Endothelial cell (in vitro differentiated cells): ENCODE measurements at regions not wholly inside any gene's neighbourhood (a gene's known extent, or its start where the extent isn't known, plus 50 kb on each side); places are given as distances from the start of the nearest gene placed in this dataset.

ENCODE experiments used
- DNase-seq: peaks from one replicate; pipeline ENCODE4 v3.0.0; 2021; ENCODE audit warnings: low spot score
- H3K27ac Mint-ChIP-seq: one replicate; pipeline ENCODE4 v1.8.0; 2021; ENCODE audit warnings: mixed read lengths, inconsistent platforms; ENCODE audit not compliant: unreplicated experiment
- H3K27me3 Mint-ChIP-seq: one replicate; pipeline ENCODE4 v1.8.0; 2021; ENCODE audit warnings: mild to moderate bottlenecking, moderate library complexity, mixed read lengths, inconsistent platforms; ENCODE audit not compliant: unreplicated experiment
- H3K36me3 Mint-ChIP-seq: one replicate; pipeline ENCODE4 v1.8.0; 2021; ENCODE audit warnings: mild to moderate bottlenecking, low read depth, mixed read lengths, inconsistent platforms; ENCODE audit not compliant: unreplicated experiment
- H3K4me1 Mint-ChIP-seq: one replicate; pipeline ENCODE4 v1.8.0; 2021; ENCODE audit warnings: mild to moderate bottlenecking, mixed read lengths, inconsistent platforms; ENCODE audit not compliant: unreplicated experiment
- H3K4me3 Mint-ChIP-seq: one replicate; pipeline ENCODE4 v1.8.0; 2021; ENCODE audit warnings: mild to moderate bottlenecking, mixed read lengths, inconsistent platforms; ENCODE audit not compliant: unreplicated experiment
- H3K9me3 Mint-ChIP-seq: one replicate; pipeline ENCODE4 v1.8.0; 2021; ENCODE audit warnings: mixed read lengths, inconsistent platforms; ENCODE audit not compliant: unreplicated experiment
- TF ChIP-seq, protein P1 (sequence below): fragments of 200-600 bp; sonication (generic); IDR thresholded peaks from one replicate; pipeline ENCODE4 v1.5.0; 2021; ENCODE audit warnings: antibody characterized with exemption; ENCODE audit not compliant: unreplicated experiment

DNA sequence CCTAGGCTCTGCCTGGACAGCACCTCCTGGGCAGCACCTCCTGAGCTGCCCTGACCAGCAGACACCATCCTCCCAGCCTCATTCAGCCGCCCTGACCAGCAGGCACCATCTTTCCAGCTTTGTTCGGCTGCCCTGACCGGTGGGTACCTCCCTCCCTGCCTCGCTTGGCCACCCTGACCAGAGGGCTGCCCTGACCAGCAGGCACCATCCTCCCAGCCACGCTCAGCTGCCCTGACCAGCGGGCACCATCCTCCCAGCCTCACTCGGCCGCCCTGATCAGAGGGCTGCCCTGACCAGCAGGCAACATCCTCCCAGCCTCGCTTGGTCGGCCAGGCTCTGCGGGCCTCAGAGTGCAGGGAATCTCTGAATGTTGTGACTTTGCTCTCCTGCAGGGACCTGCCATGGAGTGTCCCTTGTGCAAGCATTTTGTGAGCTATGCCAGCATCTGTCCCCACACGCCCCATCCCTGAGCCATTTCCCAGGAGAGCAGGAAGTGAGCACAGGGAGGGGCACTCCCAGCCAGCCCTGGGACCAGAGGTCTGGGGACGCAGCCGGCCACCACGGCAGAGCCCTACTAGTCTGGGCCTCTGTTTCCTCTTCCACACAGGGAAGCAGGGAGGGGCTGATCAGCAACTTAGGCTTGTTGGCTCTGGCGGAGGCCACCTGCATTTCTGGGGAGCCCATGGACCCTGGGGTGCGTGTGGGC, 265.5 kb downstream of the SEC23A start:
- H3K27ac Mint-ChIP-seq = no peak overlapping the region

DNA sequence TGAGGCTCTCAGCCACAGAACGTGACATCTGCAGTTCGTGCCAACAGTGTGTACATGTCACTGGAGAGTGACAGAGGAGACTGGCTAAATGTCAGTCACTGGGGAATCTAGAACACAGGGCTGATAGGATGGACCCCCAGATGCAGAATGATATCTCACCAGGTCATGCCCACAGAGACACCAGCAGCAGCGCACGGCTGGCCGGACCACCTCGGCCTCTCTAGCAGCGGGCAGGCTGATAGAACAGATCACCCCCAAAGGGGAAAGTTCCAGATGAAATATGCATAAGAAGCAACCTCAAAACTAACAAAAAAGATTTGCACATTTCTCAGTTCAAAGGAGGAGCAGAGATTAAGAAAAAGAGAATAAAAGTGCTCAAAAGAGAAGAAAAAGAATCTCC, 266.5 kb downstream of the SEC23A start:
- Mint-ChIP-seq H3K9me3 (no peaks in the 10 kb centered on the region), H3K27me3 (peaks cover 3% of the 10 kb centered on the region), H3K36me3 (no peaks in the 10 kb centered on the region), H3K4me1 (peaks cover 13% of the 10 kb centered on the region), H3K4me3 (no peak overlapping the region), H3K27ac (no peak overlapping the region)
- no peak for DNase-seq
- TF ChIP-seq, protein P1, sequence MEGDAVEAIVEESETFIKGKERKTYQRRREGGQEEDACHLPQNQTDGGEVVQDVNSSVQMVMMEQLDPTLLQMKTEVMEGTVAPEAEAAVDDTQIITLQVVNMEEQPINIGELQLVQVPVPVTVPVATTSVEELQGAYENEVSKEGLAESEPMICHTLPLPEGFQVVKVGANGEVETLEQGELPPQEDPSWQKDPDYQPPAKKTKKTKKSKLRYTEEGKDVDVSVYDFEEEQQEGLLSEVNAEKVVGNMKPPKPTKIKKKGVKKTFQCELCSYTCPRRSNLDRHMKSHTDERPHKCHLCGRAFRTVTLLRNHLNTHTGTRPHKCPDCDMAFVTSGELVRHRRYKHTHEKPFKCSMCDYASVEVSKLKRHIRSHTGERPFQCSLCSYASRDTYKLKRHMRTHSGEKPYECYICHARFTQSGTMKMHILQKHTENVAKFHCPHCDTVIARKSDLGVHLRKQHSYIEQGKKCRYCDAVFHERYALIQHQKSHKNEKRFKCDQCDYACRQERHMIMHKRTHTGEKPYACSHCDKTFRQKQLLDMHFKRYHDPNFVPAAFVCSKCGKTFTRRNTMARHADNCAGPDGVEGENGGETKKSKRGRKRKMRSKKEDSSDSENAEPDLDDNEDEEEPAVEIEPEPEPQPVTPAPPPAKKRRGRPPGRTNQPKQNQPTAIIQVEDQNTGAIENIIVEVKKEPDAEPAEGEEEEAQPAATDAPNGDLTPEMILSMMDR = no peak

More for the DNA sequence above, 265.5 kb downstream of the SEC23A start:
- no peaks in the 10 kb centered on the region for H3K36me3 Mint-ChIP-seq
- H3K4me3 Mint-ChIP-seq = no peak overlapping the region
- peaks cover 3% of the 10 kb centered on the region for H3K27me3 Mint-ChIP-seq
- H3K4me1 Mint-ChIP-seq = peaks cover 15% of the 10 kb centered on the region
- TF ChIP-seq, protein P1 = no peak
- no peaks in the 10 kb centered on the region for H3K9me3 Mint-ChIP-seq
- DNase-seq = no peak

DNA sequence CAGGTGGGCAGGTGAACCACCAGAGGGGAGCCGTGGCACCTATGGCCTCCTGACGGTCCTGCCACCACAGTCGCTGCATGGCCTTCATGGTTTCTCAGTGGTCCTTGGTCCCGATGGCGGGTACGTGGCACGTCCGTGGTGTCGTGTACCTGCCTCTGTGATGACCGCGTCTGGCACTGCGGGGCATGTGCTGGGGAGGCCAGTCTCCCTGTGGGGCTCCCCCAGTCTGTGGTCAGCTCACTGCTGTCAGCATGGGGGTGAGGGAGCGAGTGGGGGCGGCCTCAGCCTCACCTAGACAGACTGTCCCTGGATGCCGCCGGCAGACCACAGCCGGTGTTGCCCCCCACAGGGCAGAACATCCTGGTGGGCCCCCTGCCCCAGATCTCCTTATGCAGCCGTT, 267.2 kb downstream of the SEC23A start:
- Mint-ChIP-seq H3K27ac (no peak overlapping the region), H3K4me3 (no peak overlapping the region), H3K27me3 (peaks cover 3% of the 10 kb centered on the region), H3K36me3 (no peaks in the 10 kb centered on the region), H3K9me3 (no peaks in the 10 kb centered on the region), H3K4me1 (peaks cover 13% of the 10 kb centered on the region)
- no peak for DNase-seq
- TF ChIP-seq, protein P1 = no peak

DNA sequence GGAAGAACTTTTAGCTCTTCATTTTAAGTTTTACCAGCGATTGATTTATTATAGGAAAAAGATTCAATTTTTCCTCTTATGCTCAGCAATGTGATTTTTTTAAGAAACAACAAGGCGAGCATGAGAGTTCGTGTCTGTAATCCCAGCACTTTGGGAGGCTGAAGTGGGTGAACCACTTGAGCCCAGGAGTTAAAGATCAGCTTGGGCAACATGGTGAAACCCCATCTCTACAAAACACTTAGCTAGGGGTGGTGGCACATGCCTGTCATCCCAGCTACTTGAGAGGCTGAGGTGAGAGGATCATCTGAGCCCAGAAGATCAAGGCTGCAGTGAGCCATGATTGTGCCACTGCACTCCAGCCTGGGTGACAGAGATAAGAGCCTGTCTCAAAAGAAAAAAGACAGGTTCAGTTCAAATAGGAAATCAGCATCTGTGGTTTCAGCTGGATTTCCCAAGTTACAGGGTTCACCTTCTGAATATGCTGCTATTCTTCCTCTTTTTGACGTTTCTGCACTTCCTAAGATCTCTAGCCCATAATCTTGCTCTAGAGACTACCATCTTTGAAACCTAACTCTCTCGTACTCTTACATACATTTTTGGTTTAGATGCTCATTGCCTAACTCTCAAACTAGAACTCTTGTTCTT, 274.7 kb downstream of the SEC23A start:
- TF ChIP-seq, protein P1 = no peak
- Mint-ChIP-seq H3K27ac (no peak overlapping the region), H3K36me3 (no peaks in the 10 kb centered on the region), H3K4me1 (no peaks in the 10 kb centered on the region), H3K4me3 (no peak overlapping the region), H3K9me3 (no peaks in the 10 kb centered on the region), H3K27me3 (no peaks in the 10 kb centered on the region)
- no peak for DNase-seq

DNA sequence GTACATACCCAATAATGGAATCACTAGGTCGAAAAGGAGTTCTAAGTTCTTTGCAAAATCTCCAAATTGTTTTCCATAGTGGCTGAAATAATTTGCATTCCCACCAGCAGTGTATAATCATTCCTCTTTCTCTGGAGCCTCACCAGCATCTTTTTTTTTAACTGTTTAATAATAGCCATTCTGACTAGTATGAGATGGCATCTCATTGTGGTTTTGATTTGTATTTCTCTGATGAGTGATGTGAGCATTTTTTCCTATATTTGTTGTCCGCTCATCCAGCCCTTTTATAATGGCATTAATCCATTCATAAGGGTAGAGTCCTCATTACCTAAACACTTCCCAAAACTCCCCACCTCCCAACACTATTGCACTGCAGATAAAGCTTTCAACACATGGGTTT, 278.3 kb downstream of the SEC23A start:
- no peak for DNase-seq
- Mint-ChIP-seq H3K27ac (no peak overlapping the region), H3K27me3 (peaks cover 3% of the 10 kb centered on the region), H3K9me3 (no peaks in the 10 kb centered on the region), H3K4me1 (no peaks in the 10 kb centered on the region), H3K4me3 (no peak overlapping the region), H3K36me3 (peaks cover 1% of the 10 kb centered on the region)
- TF ChIP-seq, protein P1 = no peak
